Upper lobe of right lung (tissue), 1 donor: ENCODE measurements at regions not wholly inside any gene's neighbourhood (a gene's known extent, or its start where the extent isn't known, plus 50 kb on each side); places are given as distances from the start of the nearest gene placed in this dataset.
A peak's percentile ranks its signal among the peaks of the same experiment; 100 is the strongest.

ENCODE experiments used
- ATAC-seq: fragments of 200-7000 bp; cut with Tn5 transposase; one replicate; pipeline ENCODE4 v1.9.1; 2020; ENCODE audit warnings: mild to moderate bottlenecking, moderate library complexity
- DNase-seq: peaks from one replicate; pipeline ENCODE4 v3.0.0-alpha.2; 2020
- H3K27ac ChIP-seq: fragments of 200-600 bp; one replicate; pipeline ENCODE4 v1.8.0; 2022
- H3K27me3 ChIP-seq: fragments of 200-600 bp; one replicate; pipeline ENCODE4 v1.8.0; 2022; ENCODE audit warnings: mild to moderate bottlenecking
- H3K36me3 ChIP-seq: fragments of 200-600 bp; one replicate; pipeline ENCODE4 v1.8.0; 2022
- H3K4me1 ChIP-seq: fragments of 200-600 bp; one replicate; pipeline ENCODE4 v1.8.0; 2022
- H3K4me3 ChIP-seq: fragments of 200-600 bp; one replicate; pipeline ENCODE4 v1.8.0; 2022; ENCODE audit warnings: mild to moderate bottlenecking
- H3K9me3 ChIP-seq: fragments of 200-600 bp; one replicate; pipeline ENCODE4 v1.8.0; 2022
- CTCF ChIP-seq: fragments of 200-600 bp; IDR thresholded peaks from one replicate; pipeline ENCODE4 v1.8.0; 2022; ENCODE audit warnings: antibody characterized with exemption
- intact Hi-C: fragments of 100-400 bp; cut with DNase I; formaldehyde crosslinking; loops from one replicate; pipeline ENCODE4 v1.11.0; 2022
- donor health status: DM: no; HTN: yes; CAD: no; lungs with severe emphysema.

- ATAC-seq (no peak), DNase-seq (no peak)
- intact Hi-C loops, result no loop called here
- Histone ChIP-seq H3K4me1 (no peaks in the 10 kb centered on the region), H3K36me3 (no peaks in the 10 kb centered on the region), H3K9me3 (no peaks in the 10 kb centered on the region), H3K4me3 (no peak overlapping the region), H3K27ac (no peak overlapping the region), H3K27me3 (no peaks in the 10 kb centered on the region)
- TF ChIP-seq CTCF, result no peak
These were observed 177.8 kb upstream of the GAP43 start for GRCh38 chr3:115445559-115445958.

GRCh38 chr3:115448851-115449250 lies 174.5 kb upstream of the GAP43 start:
- no peak for ATAC-seq
- no peaks in the 10 kb centered on the region for H3K4me1 ChIP-seq
- DNase-seq, result no peak
- H3K36me3 ChIP-seq, result no peaks in the 10 kb centered on the region
- H3K9me3 ChIP-seq, result no peaks in the 10 kb centered on the region
- intact Hi-C loops, result no loop called here
- no peak overlapping the region for H3K4me3 ChIP-seq
- no peak for TF ChIP-seq CTCF
- H3K27me3 ChIP-seq, result no peaks in the 10 kb centered on the region
- no peak overlapping the region for H3K27ac ChIP-seq

- Histone ChIP-seq H3K36me3 (no peaks in the 10 kb centered on the region), H3K9me3 (no peaks in the 10 kb centered on the region), H3K27ac (no peak overlapping the region), H3K27me3 (no peaks in the 10 kb centered on the region), H3K4me3 (no peak overlapping the region), H3K4me1 (no peaks in the 10 kb centered on the region)
- no peak for TF ChIP-seq CTCF
- no peak for ATAC-seq
- no peak for DNase-seq
- intact Hi-C loops, result no loop called here
These were observed 173.3 kb upstream of the GAP43 start for GRCh38 chr3:115450036-115450435.

- Histone ChIP-seq H3K36me3 (no peaks in the 10 kb centered on the region), H3K27ac (no peak overlapping the region), H3K4me1 (no peaks in the 10 kb centered on the region), H3K9me3 (no peaks in the 10 kb centered on the region), H3K27me3 (no peaks in the 10 kb centered on the region), H3K4me3 (no peak overlapping the region)
- DNase-seq, result no peak
- intact Hi-C loops, result no loop called here
- ATAC-seq, result no peak
- TF ChIP-seq CTCF, result no peak
These were observed 159.3 kb upstream of the GAP43 start for GRCh38 chr3:115464036-115464435.

DNA sequence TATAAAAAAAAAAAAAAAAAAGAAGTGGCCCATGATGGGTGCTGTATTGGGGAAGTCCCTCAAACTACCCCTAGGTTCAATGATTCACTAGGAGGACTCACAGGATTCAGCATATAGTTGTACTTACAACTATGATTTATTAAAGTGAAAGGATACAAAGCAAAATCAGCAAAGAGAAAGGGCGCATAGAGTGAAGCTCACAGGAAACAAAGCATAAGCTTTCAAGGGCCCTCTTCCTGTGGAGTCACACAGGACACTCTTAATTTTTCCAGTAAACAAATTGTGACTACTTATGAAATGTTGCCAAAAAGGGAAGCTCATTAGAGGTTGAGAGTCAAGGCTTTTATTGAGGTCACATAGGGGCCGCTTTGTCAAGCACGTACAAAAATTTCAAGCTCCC lies 153.7 kb upstream of the GAP43 start:
- H3K4me1 ChIP-seq, result no peaks in the 10 kb centered on the region
- ATAC-seq (no peak), DNase-seq (no peak)
- no peak overlapping the region for H3K4me3 ChIP-seq
- intact Hi-C loops, result no loop called here
- H3K9me3 ChIP-seq, result no peaks in the 10 kb centered on the region
- H3K36me3 ChIP-seq, result no peaks in the 10 kb centered on the region
- H3K27me3 ChIP-seq, result no peaks in the 10 kb centered on the region
- no peak overlapping the region for H3K27ac ChIP-seq
- TF ChIP-seq CTCF, result no peak

- Histone ChIP-seq H3K4me1 (no peaks in the 10 kb centered on the region), H3K9me3 (no peaks in the 10 kb centered on the region), H3K36me3 (no peaks in the 10 kb centered on the region), H3K4me3 (no peak overlapping the region), H3K27me3 (no peaks in the 10 kb centered on the region), H3K27ac (no peak overlapping the region)
- DNase-seq (peak; percentile 30), ATAC-seq (no peak)
- intact Hi-C loops, result no loop called here
- TF ChIP-seq CTCF, result no peak
These were observed 153.1 kb upstream of the GAP43 start for GRCh38 chr3:115470254-115470653.
